ENCODE measurements at regions not wholly inside any gene's neighbourhood (a gene's known extent, or its start where the extent isn't known, plus 50 kb on each side); places are given as distances from the start of the nearest gene placed in this dataset.

DNA sequence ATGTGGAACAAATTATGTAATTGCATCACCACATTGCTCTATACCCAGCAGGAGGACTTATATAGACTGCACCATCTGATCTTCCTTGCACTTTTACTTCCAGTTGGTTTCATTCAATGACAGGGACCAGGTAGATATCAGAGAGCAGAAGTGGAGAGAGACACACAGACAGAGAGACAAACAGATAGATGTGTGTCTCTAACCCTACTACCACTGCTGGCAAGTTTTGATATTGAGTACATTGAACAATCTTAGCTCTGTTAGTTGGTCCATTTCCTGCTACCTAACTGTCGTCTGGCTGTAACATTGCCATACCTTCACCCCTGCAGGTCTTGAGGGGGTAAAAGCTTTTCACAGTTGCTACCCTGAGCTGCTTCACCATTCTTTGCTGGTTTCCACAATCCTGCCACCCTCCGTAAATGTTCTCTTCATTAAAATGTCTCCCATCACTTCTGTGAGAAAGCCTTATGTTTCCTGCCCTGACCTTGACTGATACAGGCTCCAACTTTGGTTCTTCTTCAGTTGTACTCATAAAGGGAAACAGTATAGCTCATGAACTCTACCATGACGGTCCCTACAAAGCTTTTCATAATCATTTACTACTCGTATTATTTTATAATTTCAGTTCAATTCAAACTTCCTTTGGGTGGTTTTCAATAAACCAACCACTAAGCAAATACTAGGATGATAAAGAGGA is 62.3 kb upstream of the ITGA4 start:
- no peak for TF ChIP-seq POLR2A (IDR thresholded peaks at IDR 0.05)
- TF ChIP-seq, protein P1, sequence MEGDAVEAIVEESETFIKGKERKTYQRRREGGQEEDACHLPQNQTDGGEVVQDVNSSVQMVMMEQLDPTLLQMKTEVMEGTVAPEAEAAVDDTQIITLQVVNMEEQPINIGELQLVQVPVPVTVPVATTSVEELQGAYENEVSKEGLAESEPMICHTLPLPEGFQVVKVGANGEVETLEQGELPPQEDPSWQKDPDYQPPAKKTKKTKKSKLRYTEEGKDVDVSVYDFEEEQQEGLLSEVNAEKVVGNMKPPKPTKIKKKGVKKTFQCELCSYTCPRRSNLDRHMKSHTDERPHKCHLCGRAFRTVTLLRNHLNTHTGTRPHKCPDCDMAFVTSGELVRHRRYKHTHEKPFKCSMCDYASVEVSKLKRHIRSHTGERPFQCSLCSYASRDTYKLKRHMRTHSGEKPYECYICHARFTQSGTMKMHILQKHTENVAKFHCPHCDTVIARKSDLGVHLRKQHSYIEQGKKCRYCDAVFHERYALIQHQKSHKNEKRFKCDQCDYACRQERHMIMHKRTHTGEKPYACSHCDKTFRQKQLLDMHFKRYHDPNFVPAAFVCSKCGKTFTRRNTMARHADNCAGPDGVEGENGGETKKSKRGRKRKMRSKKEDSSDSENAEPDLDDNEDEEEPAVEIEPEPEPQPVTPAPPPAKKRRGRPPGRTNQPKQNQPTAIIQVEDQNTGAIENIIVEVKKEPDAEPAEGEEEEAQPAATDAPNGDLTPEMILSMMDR (IDR thresholded peaks at IDR 0.05), result no peak
- H3K9me3 ChIP-seq, result no peaks in the 10 kb centered on the region
- 30% methylated on average over 4 of the region's 4 CpGs for WGBS (ENCODE audit: insufficient coverage, low coverage, low lambda C conversion rate, missing lambda C conversion rate)
- H3K4me1 ChIP-seq, result no peaks in the 10 kb centered on the region
- H3K36me3 ChIP-seq, result no peaks in the 10 kb centered on the region
- H3K27ac ChIP-seq, result no peak overlapping the region
- no peak overlapping the region for H3K4me3 ChIP-seq
- intact Hi-C loops (cut with DNase I), result no loop called here
- ATAC-seq, result no peak
- DNase-seq, result no peak
- no peaks in the 10 kb centered on the region for H3K27me3 ChIP-seq

DNA sequence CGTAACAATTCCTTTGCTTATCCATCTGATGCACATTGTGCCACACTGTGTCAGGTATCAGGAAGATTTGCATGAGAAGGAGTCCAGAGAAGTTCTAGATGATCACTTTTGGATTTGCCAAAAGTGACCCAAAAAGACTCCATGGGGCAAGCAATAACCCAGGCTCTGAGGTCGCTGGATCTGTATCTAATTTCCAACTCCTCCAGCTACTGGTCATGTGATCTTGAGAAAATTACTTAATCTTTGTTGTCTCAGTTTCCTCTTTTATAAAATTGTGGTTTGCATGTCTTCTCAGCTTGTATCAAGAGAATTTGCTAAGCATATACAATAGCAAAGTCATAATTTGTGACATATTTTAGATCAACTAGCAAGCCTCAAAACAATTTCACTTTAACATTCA is 61.3 kb upstream of the ITGA4 start:
- Histone ChIP-seq H3K27me3 (no peaks in the 10 kb centered on the region), H3K27ac (no peak overlapping the region), H3K4me1 (no peaks in the 10 kb centered on the region), H3K36me3 (no peaks in the 10 kb centered on the region), H3K9me3 (no peaks in the 10 kb centered on the region), H3K4me3 (no peak overlapping the region)
- TF ChIP-seq, protein P1 (IDR thresholded peaks at IDR 0.05), result no peak
- TF ChIP-seq POLR2A (IDR thresholded peaks at IDR 0.05), result no peak
- intact Hi-C loops (cut with DNase I), result no loop called here
- ATAC-seq (peak in 2 of 4 donors; percentile 17 to 21), DNase-seq (no peak)
- whole genome bisulfite sequencing (ENCODE audit: insufficient coverage, low coverage, low lambda C conversion rate, missing lambda C conversion rate), result 53% methylated on average over 2 of the region's 2 CpGs

DNA sequence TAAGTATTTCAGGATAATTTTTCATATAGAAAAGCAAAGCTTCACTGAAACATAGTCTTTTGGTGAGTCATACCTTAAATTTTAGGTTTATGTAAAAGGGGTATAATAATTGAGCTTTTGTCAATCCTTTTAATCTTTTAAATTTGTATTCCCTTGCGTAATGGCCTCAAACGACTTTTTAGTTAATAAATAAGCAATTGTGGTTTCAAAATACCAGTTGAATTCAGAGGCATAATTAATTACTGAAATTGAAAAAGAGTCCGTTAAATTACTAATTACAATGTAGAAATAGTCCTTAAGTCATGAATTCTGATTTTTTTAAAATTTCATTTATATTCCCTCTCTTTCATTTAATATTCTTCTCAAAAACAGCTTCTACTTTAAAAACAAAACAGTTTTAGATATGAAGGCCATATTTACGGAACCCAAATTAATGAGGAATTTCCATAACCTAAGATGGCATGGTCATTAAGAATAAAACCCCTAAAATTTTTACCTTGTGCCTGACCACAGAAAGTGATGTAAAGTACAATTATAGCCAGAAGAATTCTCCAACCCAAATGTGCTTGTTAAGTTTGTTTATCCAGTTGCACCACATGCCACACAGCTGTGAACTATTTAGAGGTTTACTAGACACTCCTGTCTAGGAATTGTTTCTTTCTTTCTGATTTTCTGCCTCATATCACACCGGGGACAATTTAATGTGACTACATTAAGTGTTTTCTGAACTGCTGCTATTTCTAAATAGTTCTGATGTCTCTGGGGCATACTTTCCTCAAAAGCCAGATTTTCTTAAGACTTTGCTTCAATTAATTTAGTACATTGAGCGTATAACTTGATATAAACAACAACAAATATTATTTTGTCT is 60.7 kb upstream of the ITGA4 start:
- Histone ChIP-seq H3K4me1 (no peaks in the 10 kb centered on the region), H3K9me3 (no peaks in the 10 kb centered on the region), H3K27me3 (no peaks in the 10 kb centered on the region), H3K27ac (no peak overlapping the region), H3K36me3 (no peaks in the 10 kb centered on the region), H3K4me3 (no peak overlapping the region)
- intact Hi-C loops (cut with DNase I), result no loop called here
- TF ChIP-seq, protein P1 (IDR thresholded peaks at IDR 0.05), result no peak
- no peak for TF ChIP-seq POLR2A (IDR thresholded peaks at IDR 0.05)
- DNase-seq, result no peak
- no peak for ATAC-seq
- 51% methylated on average over 6 of the region's 6 CpGs for WGBS (ENCODE audit: insufficient coverage, low coverage, low lambda C conversion rate, missing lambda C conversion rate)

DNA sequence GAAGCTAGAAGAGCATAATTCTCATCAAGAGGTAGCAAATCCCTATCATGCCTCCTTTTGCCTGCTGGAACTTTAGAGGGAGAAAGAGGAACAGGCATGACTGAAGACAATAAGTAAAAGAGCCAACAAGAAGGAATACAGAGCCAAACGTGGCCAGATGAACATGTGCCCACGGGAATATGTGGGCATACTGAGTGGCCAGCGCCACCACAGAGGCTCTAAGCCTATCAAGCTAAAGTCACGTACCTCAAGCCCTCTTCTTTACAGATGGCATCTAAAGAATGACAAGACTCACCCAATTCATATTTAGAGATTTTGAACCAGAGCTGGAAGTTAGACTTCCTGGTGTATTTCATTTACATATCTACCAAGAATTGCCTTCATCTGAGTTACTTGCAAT is 59.9 kb upstream of the ITGA4 start:
- ATAC-seq, result no peak
- Histone ChIP-seq H3K36me3 (no peaks in the 10 kb centered on the region), H3K9me3 (no peaks in the 10 kb centered on the region), H3K4me1 (no peaks in the 10 kb centered on the region), H3K27me3 (no peaks in the 10 kb centered on the region), H3K4me3 (no peak overlapping the region), H3K27ac (no peak overlapping the region)
- intact Hi-C loops (cut with DNase I), result no loop called here
- no peak for TF ChIP-seq POLR2A (IDR thresholded peaks at IDR 0.05)
- TF ChIP-seq, protein P1 (IDR thresholded peaks at IDR 0.05), result no peak
- no peak for DNase-seq
- 72% methylated on average over 2 of the region's 4 CpGs for WGBS (ENCODE audit: insufficient coverage, low coverage, low lambda C conversion rate, missing lambda C conversion rate)
